ENCODE measurements at regions not wholly inside any gene's neighbourhood (a gene's known extent, or its start where the extent isn't known, plus 50 kb on each side); places are given as distances from the start of the nearest gene placed in this dataset.

DNA sequence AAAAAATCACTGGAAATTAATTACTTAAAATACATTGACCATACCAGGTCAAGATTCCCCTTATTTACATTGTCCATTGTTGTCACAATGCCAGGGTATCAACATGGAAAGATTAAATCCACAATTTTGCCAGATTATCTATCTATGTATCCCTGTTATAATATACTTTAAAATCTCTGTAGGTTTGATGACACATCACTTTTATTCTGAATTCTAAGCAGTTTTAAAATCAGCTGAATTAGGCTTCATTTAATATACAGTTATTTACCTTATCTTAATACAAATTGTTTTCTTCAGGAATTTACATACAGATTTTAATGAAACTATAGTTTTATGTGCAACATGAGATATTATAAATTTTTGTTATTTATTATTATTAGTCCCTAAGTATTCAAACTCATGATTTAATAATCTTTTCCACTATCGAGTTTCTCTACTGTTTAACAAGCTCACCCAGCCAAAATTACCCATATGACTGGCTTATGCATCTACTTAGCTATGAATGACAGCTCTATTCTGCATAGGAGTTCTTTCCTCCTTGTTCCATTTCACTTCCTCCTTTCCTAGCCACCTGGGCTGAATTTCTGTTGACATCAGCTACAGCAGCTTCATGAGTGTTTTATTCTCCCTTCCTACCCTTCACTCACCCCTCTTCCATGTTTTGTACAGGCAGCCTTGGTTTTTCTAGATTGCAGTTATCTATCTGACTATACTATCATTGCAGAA, 654.2 kb upstream of the MAP3K7 start:
- TF ChIP-seq GATA2 (IDR thresholded peaks at IDR 0.05; ENCODE audit: low read depth, low read length) (no peak), GATA3 (IDR thresholded peaks at IDR 0.05; ENCODE audit: low read depth, low read length) (no peak)
